HCT116 (cell line): ENCODE measurements at regions not wholly inside any gene's neighbourhood (a gene's known extent, or its start where the extent isn't known, plus 50 kb on each side); places are given as distances from the start of the nearest gene placed in this dataset.

ENCODE experiments used
- ATAC-seq: fragments of 200-7000 bp; cut with Tn5 transposase; 2 replicates; pipeline ENCODE4 v1.9.1; 2020; ENCODE audit warnings: mild to moderate bottlenecking, moderate library complexity
- BruUV-seq: library from RNA; stranded (reverse); fragments of 400-500 nt; replicated peaks from 2 replicates; lab custom pipeline; 2021; lab: Mats Ljungman, UMichigan
- CTCF ChIA-PET: fragments of 300-600 bp; sonication (Branson Sonifier 250); formaldehyde crosslinking; loops from one replicate; lab custom pipeline; 2021; ENCODE audit warnings: antibody characterized with exemption; lab: Charles Lee
- POLR2A ChIA-PET: fragments of 300-600, 350-600 bp; sonication (Branson Sonifier 250); formaldehyde crosslinking; loops from one replicate; lab custom pipeline; 2021; ENCODE audit warnings: antibody characterized with exemption; lab: Charles Lee
- RAD21 ChIA-PET, 2 experiments: fragments of 300-600 bp; sonication (Branson Sonifier 250); formaldehyde crosslinking; loops; one replicate each; lab custom pipeline; 2023; ENCODE audit warnings: low total read pairs in 2 of 2; ENCODE audit not compliant: uncharacterized antibody in 2 of 2, unreplicated experiment in 2 of 2, low non-redundant PET in 1 of 2; lab: Charles Lee
- DNase-seq: peaks from one replicate; pipeline ENCODE4 v3.0.0-alpha.2; 2010; ENCODE audit warnings: low read depth, low spot score
- H2AFZ ChIP-seq: fragments of 200-600 bp; shearing (Covaris generic), sonication (generic); 2 replicates; pipeline ENCODE4 v1.6.1; 2017; ENCODE audit warnings: low read depth, mixed run types, mixed read lengths, antibody characterized with exemption, low read length; ENCODE audit not compliant: poor library complexity, severe bottlenecking
- H3K27ac ChIP-seq: 2 replicates; pipeline ENCODE4 v1.5.1; 2012; ENCODE audit warnings: low read depth, low read length
- H3K27me3 ChIP-seq: fragments of 200-600 bp; sonication (generic); 2 replicates; pipeline ENCODE4 v1.6.1; 2016; ENCODE audit warnings: mixed run types, low read length, mixed read lengths; ENCODE audit not compliant: insufficient read depth
- H3K36me3 ChIP-seq, 2 experiments: fragments of 200-500 bp in 1 of 2; fragments of 200-600 bp in 1 of 2; sonication (Bioruptor generic) in 1 of 2; sonication (generic) in 1 of 2; 2 replicates each; pipeline versions ENCODE4 v1.5.1 to v1.6.1; 2014 to 2016; ENCODE audit warnings: low read length in 2 of 2, inconsistent platforms in 1 of 2, mixed read lengths in 1 of 2, mixed run types in 1 of 2; ENCODE audit not compliant: insufficient read depth in 2 of 2, control insufficient read depth in 1 of 2
- H3K4me1 ChIP-seq, 2 experiments: fragments of 200-600 bp in 1 of 2; sonication (generic) in 1 of 2; 2 replicates each; pipeline versions ENCODE4 v1.5.1 to v1.6.1; 2012 to 2017; ENCODE audit warnings: low read length in 2 of 2, inconsistent platforms in 1 of 2, mild to moderate bottlenecking in 1 of 2, mixed read lengths in 1 of 2, mixed run types in 1 of 2, moderate library complexity in 1 of 2; ENCODE audit not compliant: insufficient read depth in 2 of 2, control insufficient read depth in 1 of 2
- H3K4me2 ChIP-seq: fragments of 200-600 bp; sonication (generic); 2 replicates; pipeline ENCODE4 v1.6.1; 2017; ENCODE audit warnings: mixed run types, low read length, mixed read lengths
- H3K4me3 ChIP-seq, 2 experiments: fragments of 200-600 bp in 1 of 2; sonication (generic) in 1 of 2; replicated peaks in 1 of 2; 2 replicates each; pipeline ENCODE4 v1.5.1; 2011 to 2016; ENCODE audit warnings: low read length in 2 of 2, control low read depth in 1 of 2, low read depth in 1 of 2, mild to moderate bottlenecking in 1 of 2, mixed read lengths in 1 of 2, mixed run types in 1 of 2
- H3K79me2 ChIP-seq: fragments of 200-600 bp; sonication (generic); 2 replicates; pipeline ENCODE4 v1.6.1; 2017; ENCODE audit warnings: mild to moderate bottlenecking, mixed run types, low read length, moderate library complexity, mixed read lengths; ENCODE audit not compliant: insufficient read depth
- H3K9ac ChIP-seq: fragments of 200-600 bp; sonication (generic); 2 replicates; pipeline ENCODE4 v1.6.1; 2016; ENCODE audit warnings: low read length, mixed read lengths
- H3K9me2 ChIP-seq: fragments of 200-600 bp; sonication (generic), shearing (Covaris generic); 2 replicates; pipeline ENCODE4 v1.6.1; 2017; ENCODE audit warnings: mixed run types, mild to moderate bottlenecking, moderate library complexity; ENCODE audit not compliant: insufficient read depth
- H3K9me3 ChIP-seq, 2 experiments: fragments of 200-500 bp in 1 of 2; fragments of 200-600 bp in 1 of 2; sonication (Bioruptor generic) in 1 of 2; sonication (generic) in 1 of 2; 2 replicates each; pipeline ENCODE4 v1.6.1; 2014 to 2017; ENCODE audit warnings: low read length in 2 of 2, mixed read lengths in 2 of 2, inconsistent platforms in 1 of 2, low read depth in 1 of 2, mild to moderate bottlenecking in 1 of 2, mixed run types in 1 of 2, moderate library complexity in 1 of 2; ENCODE audit not compliant: control insufficient read depth in 1 of 2, insufficient read depth in 1 of 2
- H4K20me1 ChIP-seq: fragments of 200-600 bp; sonication (generic), shearing (Covaris generic); 2 replicates; pipeline ENCODE4 v1.6.1; 2017; ENCODE audit warnings: mixed run types, mild to moderate bottlenecking, moderate library complexity; ENCODE audit not compliant: insufficient read depth
- CBX3 ChIP-seq: IDR thresholded peaks from 2 replicates; pipeline ENCODE4 v1.6.1; 2012; ENCODE audit warnings: low read depth
- CEBPB ChIP-seq: IDR thresholded peaks from 2 replicates; pipeline ENCODE4 v1.6.1; 2012; ENCODE audit warnings: low read depth
- CTCF ChIP-seq, 3 experiments: fragments of 200-600 bp in 1 of 3; sonication (generic) in 1 of 3; IDR thresholded peaks in 2 of 3; conservative IDR thresholded peaks in 1 of 3; 2 replicates each; pipeline ENCODE4 v1.5.1; 2012 to 2017; ENCODE audit warnings: low read depth in 2 of 3, low read length in 2 of 3, antibody characterized with exemption in 1 of 3, borderline replicate concordance in 1 of 3, control low read depth in 1 of 3, mild to moderate bottlenecking in 1 of 3, mixed read lengths in 1 of 3, mixed run types in 1 of 3, moderate library complexity in 1 of 3; ENCODE audit not compliant: insufficient read depth in 1 of 3
- EGR1 ChIP-seq: IDR thresholded peaks from 2 replicates; pipeline ENCODE4 v1.6.1; 2012; ENCODE audit warnings: low read depth
- EZH2 ChIP-seq: fragments of 200-600 bp; sonication (generic); IDR thresholded peaks from 2 replicates; pipeline ENCODE4 v1.6.1; 2017; ENCODE audit warnings: antibody characterized with exemption, mixed run types
- EZH2phosphoT487 ChIP-seq: fragments of 200-600 bp; IDR thresholded peaks from 2 replicates; pipeline ENCODE4 v1.6.1; 2018; ENCODE audit warnings: antibody characterized with exemption, borderline replicate concordance
- FOSL1 ChIP-seq: IDR thresholded peaks from 2 replicates; pipeline ENCODE4 v1.6.1; 2012; ENCODE audit warnings: low read depth
- POLR2A ChIP-seq: IDR thresholded peaks from 2 replicates; pipeline ENCODE4 v1.7.0; 2011; ENCODE audit warnings: borderline replicate concordance; ENCODE audit not compliant: insufficient read depth, insufficient read length; ENCODE audit errors: extremely low read depth
- POLR2AphosphoS5 ChIP-seq: IDR thresholded peaks from 2 replicates; pipeline ENCODE4 v1.6.1; 2011; ENCODE audit warnings: mild to moderate bottlenecking, low read depth, low read length, moderate library complexity
- SIN3A ChIP-seq: IDR thresholded peaks from 2 replicates; pipeline ENCODE4 v1.6.1; 2012; ENCODE audit warnings: low read depth
- SP1 ChIP-seq: IDR thresholded peaks from 2 replicates; pipeline ENCODE4 v1.6.1; 2012; ENCODE audit warnings: low read depth
- SRF ChIP-seq: IDR thresholded peaks from 2 replicates; pipeline ENCODE4 v1.6.1; 2012; ENCODE audit warnings: low read depth
- YY1 ChIP-seq: IDR thresholded peaks from 2 replicates; pipeline ENCODE4 v1.6.1; 2011; ENCODE audit warnings: low read length, low read depth, moderate library complexity, mild to moderate bottlenecking; ENCODE audit not compliant: insufficient replicate concordance; ENCODE audit errors: extremely low read depth
- ZBTB33 ChIP-seq: IDR thresholded peaks from 2 replicates; pipeline ENCODE4 v1.6.1; 2011; ENCODE audit warnings: mild to moderate bottlenecking, low read length, moderate library complexity; ENCODE audit not compliant: insufficient replicate concordance; ENCODE audit errors: extremely low read depth
- ZFX ChIP-seq: fragments of 450-650 bp; IDR thresholded peaks from 2 replicates; pipeline ENCODE4 v1.6.1; 2017
- ZNF274 ChIP-seq: fragments of 200-500 bp; sonication (Bioruptor generic); IDR thresholded peaks from 2 replicates; pipeline ENCODE4 v1.6.1; 2014; ENCODE audit warnings: mild to moderate bottlenecking, low read depth, low read length, inconsistent platforms
- intact Hi-C: fragments of 100-400 bp; cut with micrococcal nuclease; formaldehyde crosslinking; loops from 2 replicates; pipeline ENCODE4 v1.10.0; 2022
- TF ChIP-seq, protein P1 (sequence below): IDR thresholded peaks from 2 replicates; pipeline ENCODE4 v1.6.1; 2012
- TF ChIP-seq, protein P2 (sequence below): IDR thresholded peaks from 2 replicates; pipeline ENCODE4 v1.6.1; 2012
- TF ChIP-seq, protein P3 (sequence below): IDR thresholded peaks from 2 replicates; pipeline ENCODE4 v1.6.1; 2012; ENCODE audit warnings: low read depth

DNA sequence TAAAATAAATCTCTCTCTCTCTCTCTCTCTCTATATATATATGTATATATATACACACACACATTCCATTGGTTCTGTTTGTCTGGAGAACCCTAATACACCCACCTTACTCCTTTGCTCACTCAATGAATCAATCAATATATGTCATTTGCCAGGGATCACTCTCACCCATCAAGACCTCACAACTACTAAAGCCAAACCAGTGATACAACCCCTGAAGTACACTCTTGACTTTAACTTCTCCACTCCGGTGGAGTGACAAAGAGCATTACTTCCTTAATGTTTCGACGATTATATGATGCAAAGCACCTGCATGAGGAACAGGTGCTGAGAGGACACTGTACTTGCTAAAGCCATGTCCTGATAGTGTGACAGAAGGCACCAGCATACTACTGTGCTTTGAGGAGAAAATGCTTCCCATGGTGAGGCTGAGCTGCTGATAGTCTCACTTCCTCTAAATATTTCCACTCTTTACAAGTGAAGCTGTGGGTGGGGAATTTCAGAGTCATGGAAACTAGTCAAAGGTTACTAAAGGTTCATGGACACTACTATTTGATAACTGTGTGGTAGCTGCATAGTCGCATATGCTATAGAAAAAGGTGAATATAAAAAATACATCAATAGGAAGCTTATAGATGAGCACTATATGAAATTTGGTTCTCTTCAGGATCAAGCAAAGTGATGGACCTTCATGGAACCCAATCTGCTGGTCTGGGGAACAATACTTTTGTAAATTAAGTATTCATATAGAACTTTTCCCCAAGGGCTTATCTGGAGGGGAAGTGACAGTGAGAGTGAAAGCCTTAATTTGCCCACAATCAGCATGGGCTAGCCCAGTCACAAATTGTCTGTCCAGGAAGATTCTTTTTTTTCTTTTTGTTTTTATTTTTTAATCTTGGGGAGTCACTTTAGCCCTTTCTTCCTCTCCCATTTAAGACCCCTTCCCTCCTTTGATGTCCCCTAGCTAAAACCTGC lies 141.9 kb upstream of the NEDD9 start:
- H2AFZ ChIP-seq: no peak overlapping the region
- no TSS peak for BruUV-seq
- no peak for ATAC-seq
- TF ChIP-seq ZBTB33 (no peak), POLR2A (no peak), EGR1 (no peak), CBX3 (no peak), YY1 (no peak), EZH2phosphoT487 (no peak), SIN3A (no peak), SRF (no peak), SP1 (no peak), CEBPB (no peak), ZFX (no peak), FOSL1 (no peak), CTCF (IDR thresholded peaks at IDR 0.05 in 2 of 3, conservative IDR thresholded peaks at IDR 0.05 in 1 of 3; ENCODE audit: borderline replicate concordance in 1 of 3, insufficient read depth in 1 of 3, low read depth in 2 of 3, low read length in 2 of 3) (no peak), ZNF274 (no peak), EZH2 (no peak), POLR2AphosphoS5 (no peak)
- TF ChIP-seq, protein P1, sequence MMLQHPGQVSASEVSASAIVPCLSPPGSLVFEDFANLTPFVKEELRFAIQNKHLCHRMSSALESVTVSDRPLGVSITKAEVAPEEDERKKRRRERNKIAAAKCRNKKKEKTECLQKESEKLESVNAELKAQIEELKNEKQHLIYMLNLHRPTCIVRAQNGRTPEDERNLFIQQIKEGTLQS: no peak
- TF ChIP-seq, protein P2, sequence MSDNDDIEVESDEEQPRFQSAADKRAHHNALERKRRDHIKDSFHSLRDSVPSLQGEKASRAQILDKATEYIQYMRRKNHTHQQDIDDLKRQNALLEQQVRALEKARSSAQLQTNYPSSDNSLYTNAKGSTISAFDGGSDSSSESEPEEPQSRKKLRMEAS: no peak
- TF ChIP-seq, protein P3, sequence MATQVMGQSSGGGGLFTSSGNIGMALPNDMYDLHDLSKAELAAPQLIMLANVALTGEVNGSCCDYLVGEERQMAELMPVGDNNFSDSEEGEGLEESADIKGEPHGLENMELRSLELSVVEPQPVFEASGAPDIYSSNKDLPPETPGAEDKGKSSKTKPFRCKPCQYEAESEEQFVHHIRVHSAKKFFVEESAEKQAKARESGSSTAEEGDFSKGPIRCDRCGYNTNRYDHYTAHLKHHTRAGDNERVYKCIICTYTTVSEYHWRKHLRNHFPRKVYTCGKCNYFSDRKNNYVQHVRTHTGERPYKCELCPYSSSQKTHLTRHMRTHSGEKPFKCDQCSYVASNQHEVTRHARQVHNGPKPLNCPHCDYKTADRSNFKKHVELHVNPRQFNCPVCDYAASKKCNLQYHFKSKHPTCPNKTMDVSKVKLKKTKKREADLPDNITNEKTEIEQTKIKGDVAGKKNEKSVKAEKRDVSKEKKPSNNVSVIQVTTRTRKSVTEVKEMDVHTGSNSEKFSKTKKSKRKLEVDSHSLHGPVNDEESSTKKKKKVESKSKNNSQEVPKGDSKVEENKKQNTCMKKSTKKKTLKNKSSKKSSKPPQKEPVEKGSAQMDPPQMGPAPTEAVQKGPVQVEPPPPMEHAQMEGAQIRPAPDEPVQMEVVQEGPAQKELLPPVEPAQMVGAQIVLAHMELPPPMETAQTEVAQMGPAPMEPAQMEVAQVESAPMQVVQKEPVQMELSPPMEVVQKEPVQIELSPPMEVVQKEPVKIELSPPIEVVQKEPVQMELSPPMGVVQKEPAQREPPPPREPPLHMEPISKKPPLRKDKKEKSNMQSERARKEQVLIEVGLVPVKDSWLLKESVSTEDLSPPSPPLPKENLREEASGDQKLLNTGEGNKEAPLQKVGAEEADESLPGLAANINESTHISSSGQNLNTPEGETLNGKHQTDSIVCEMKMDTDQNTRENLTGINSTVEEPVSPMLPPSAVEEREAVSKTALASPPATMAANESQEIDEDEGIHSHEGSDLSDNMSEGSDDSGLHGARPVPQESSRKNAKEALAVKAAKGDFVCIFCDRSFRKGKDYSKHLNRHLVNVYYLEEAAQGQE: no peak

More for the DNA sequence above, 141.9 kb upstream of the NEDD9 start:
- no peaks in the 10 kb centered on the region for H3K79me2 ChIP-seq
- H3K9me2 ChIP-seq: no peaks in the 10 kb centered on the region
- POLR2A ChIA-PET: no interaction called here
- H3K36me3 ChIP-seq: no peaks in the 10 kb centered on the region
- H3K4me1 ChIP-seq: no peaks in the 10 kb centered on the region
- H3K9ac ChIP-seq: no peak overlapping the region
- H3K27me3 ChIP-seq: no peaks in the 10 kb centered on the region
- H4K20me1 ChIP-seq: no peaks in the 10 kb centered on the region
- no peak overlapping the region for H3K4me2 ChIP-seq
- RAD21 ChIA-PET: no interaction called here
- no peak overlapping the region for H3K27ac ChIP-seq
- no peaks in the 10 kb centered on the region for H3K9me3 ChIP-seq
- no peak for DNase-seq
- no peak overlapping the region for H3K4me3 ChIP-seq
- intact Hi-C loops: no loop called here
- CTCF ChIA-PET: no interaction called here
